ENCODE measurements at regions not wholly inside any gene's neighbourhood (a gene's known extent, or its start where the extent isn't known, plus 50 kb on each side); places are given as distances from the start of the nearest gene placed in this dataset.

DNA sequence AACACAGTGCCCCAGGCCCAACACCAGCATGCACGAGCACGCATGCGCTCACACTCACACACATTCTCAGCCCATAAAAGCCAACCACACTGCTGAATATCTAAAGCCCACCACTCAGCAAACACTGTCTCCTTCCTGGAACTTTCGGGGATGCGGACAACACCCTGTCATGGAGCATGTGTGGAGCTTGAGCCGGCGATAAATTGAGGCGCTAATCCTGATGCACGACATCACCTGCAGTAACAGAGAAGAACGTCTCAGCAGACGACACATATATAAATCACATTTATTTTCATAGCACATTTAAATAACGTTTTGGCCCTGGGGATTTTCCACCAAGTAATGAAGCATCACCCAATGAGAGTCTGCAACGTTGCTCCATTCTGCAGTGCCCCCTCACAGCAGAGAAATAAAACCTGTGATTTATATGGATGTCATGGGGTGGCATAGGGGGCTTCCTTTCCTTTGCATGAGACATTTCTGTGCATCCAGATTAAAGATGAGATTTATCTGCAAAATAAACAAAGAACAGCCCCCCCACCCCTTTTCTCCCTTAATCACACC is 267.7 kb upstream of the NFE2L3 start:
- Histone ChIP-seq H3K4me3 (no peak overlapping the region), H3K27ac (no peak overlapping the region), H3K9me3 (no peaks in the 10 kb centered on the region), H3K27me3 (no peaks in the 10 kb centered on the region), H3K36me3 (no peaks in the 10 kb centered on the region), H3K4me1 (no peaks in the 10 kb centered on the region)
- intact Hi-C loops (cut with DNase I) = no loop called here
- 67% methylated on average over 10 of the region's 13 CpGs for WGBS (ENCODE audit: insufficient coverage, low coverage, low lambda C conversion rate, missing lambda C conversion rate)
- DNase-seq = no peak
- ATAC-seq = no peak
- TF ChIP-seq, protein P1, sequence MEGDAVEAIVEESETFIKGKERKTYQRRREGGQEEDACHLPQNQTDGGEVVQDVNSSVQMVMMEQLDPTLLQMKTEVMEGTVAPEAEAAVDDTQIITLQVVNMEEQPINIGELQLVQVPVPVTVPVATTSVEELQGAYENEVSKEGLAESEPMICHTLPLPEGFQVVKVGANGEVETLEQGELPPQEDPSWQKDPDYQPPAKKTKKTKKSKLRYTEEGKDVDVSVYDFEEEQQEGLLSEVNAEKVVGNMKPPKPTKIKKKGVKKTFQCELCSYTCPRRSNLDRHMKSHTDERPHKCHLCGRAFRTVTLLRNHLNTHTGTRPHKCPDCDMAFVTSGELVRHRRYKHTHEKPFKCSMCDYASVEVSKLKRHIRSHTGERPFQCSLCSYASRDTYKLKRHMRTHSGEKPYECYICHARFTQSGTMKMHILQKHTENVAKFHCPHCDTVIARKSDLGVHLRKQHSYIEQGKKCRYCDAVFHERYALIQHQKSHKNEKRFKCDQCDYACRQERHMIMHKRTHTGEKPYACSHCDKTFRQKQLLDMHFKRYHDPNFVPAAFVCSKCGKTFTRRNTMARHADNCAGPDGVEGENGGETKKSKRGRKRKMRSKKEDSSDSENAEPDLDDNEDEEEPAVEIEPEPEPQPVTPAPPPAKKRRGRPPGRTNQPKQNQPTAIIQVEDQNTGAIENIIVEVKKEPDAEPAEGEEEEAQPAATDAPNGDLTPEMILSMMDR (IDR thresholded peaks at IDR 0.05) = no peak
- TF ChIP-seq POLR2A (IDR thresholded peaks at IDR 0.05) = no peak

DNA sequence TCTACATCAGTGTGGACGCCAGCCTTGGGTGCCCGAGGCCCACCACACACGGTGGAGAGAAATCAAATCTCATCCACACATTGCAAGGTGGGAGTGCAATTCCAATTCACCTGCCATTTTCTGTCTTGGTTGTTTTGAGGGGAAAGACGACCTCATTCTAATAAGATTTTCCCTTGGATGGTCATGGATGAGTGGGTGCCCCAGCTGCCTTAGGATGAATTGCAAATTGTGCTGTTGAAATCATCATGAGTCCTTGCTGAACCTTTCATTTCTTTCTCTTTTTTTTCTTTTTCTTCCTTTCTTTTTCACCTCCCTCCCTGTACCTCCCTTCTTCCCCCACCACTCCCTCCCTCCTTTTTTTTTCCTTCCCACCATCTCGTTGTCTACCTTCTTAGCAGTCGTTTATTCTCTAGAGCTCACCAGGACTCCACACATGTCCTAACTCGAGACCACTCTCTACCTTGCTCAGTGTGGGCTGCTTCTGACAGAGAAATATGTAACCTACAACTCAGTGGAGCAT is 266.9 kb upstream of the NFE2L3 start:
- no peaks in the 10 kb centered on the region for H3K36me3 ChIP-seq
- H3K4me1 ChIP-seq = no peaks in the 10 kb centered on the region
- DNase-seq = no peak
- H3K9me3 ChIP-seq = no peaks in the 10 kb centered on the region
- no peak overlapping the region for H3K27ac ChIP-seq
- no peak for TF ChIP-seq POLR2A (IDR thresholded peaks at IDR 0.05)
- TF ChIP-seq, protein P1 (IDR thresholded peaks at IDR 0.05) = no peak
- WGBS (ENCODE audit: insufficient coverage, low coverage, low lambda C conversion rate, missing lambda C conversion rate) = 59% methylated on average over 5 of the region's 7 CpGs
- H3K27me3 ChIP-seq = no peaks in the 10 kb centered on the region
- intact Hi-C loops (cut with DNase I) = no loop called here
- H3K4me3 ChIP-seq = no peak overlapping the region
- ATAC-seq = no peak

DNA sequence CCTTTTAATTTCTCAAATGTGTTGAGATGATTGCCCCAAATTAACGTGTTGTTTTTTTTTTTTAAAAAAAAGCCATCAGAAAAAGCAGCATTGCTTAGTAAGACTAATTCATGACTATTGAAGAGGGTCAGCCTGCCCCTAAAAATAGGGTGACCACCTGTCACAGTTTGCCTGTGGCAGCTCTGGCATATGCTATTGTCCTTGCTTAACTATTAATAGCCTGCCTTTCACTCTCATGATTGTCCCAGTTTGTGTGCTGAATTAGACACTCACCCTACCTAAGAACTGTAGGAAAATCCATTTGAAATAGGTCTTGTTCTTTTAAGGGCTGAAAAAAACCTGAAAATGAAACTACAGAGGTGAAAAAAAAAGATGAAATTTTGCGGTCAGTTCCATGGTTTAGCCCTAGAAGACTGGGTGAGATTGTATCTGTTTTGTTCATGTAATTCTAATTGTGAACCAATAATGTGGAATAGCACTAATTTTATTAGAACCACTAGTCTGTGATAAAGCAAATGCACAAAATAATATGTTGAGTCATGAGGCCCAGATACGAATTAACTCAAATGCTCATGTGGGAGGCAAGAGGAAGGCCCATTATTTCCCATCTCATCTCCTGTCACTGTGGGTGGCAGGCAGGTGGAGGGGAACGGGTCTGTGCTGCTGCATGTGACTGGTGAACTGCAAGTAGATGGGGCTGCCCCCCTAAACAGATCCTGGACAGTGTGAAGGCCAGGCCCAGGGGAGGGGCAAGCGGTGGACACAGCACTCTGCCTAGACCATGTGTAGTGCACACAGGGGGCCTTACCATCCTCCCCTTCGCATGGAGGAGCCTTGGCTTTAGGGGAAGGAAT is 265.4 kb upstream of the NFE2L3 start:
- Histone ChIP-seq H3K27me3 (no peaks in the 10 kb centered on the region), H3K4me1 (no peaks in the 10 kb centered on the region), H3K27ac (no peak overlapping the region), H3K36me3 (no peaks in the 10 kb centered on the region), H3K4me3 (no peak overlapping the region), H3K9me3 (no peaks in the 10 kb centered on the region)
- intact Hi-C loops (cut with DNase I) = no loop called here
- ATAC-seq (no peak), DNase-seq (no peak)
- TF ChIP-seq, protein P1 (IDR thresholded peaks at IDR 0.05) = no peak
- TF ChIP-seq POLR2A (IDR thresholded peaks at IDR 0.05) = no peak
- 46% methylated on average over 3 of the region's 6 CpGs for WGBS (ENCODE audit: insufficient coverage, low coverage, low lambda C conversion rate, missing lambda C conversion rate)

DNA sequence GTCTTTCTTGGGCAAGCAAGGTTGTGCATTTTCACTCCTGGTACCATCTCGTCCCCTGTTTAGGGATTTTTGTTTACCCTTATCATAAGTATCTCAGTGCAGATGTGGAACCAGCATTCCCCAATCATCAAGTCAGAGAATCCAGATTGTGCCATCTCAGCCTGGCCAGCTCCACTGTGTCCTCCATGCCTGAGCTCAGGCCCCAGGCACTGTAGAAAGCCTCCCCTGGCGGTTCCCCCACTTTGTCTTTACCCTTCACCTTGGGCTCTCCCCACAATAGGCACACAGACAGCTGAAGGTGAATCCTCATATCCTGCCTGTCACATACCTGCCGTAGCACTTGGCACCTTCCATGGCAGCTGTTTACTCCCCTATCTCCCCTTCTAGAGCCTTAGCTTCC is 264.7 kb upstream of the NFE2L3 start:
- no peaks in the 10 kb centered on the region for H3K9me3 ChIP-seq
- intact Hi-C loops (cut with DNase I) = no loop called here
- H3K4me3 ChIP-seq = no peak overlapping the region
- no peak for TF ChIP-seq POLR2A (IDR thresholded peaks at IDR 0.05)
- TF ChIP-seq, protein P1 (IDR thresholded peaks at IDR 0.05) = no peak
- no peak for DNase-seq
- no peaks in the 10 kb centered on the region for H3K27me3 ChIP-seq
- H3K36me3 ChIP-seq = no peaks in the 10 kb centered on the region
- H3K4me1 ChIP-seq = no peaks in the 10 kb centered on the region
- no peak overlapping the region for H3K27ac ChIP-seq
- 49% methylated on average over 2 of the region's 3 CpGs for WGBS (ENCODE audit: insufficient coverage, low coverage, low lambda C conversion rate, missing lambda C conversion rate)
- ATAC-seq = no peak
